ENCODE measurements at regions not wholly inside any gene's neighbourhood (a gene's known extent, or its start where the extent isn't known, plus 50 kb on each side); places are given as distances from the start of the nearest gene placed in this dataset.

DNA sequence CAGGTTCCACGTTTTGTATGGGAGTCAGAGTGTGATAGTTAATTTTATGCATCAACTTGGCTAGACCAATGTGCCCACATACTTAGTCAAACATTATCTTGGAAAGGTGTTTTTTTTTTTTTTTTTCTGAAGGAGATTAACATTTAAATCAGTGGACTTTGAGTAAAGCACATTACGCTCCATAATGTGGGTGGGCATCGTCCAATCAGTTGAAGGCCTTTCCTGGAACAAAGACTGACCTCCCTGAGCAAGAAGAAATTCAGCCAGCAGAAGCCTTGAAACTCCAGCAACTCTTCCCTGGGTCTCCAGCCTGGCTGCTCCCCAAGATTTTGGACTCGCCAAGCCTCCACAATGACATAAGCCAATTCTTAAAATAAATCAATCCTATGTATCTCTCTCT lies 711.4 kb downstream of the MTRR start:
- DNase-seq: no peak

DNA sequence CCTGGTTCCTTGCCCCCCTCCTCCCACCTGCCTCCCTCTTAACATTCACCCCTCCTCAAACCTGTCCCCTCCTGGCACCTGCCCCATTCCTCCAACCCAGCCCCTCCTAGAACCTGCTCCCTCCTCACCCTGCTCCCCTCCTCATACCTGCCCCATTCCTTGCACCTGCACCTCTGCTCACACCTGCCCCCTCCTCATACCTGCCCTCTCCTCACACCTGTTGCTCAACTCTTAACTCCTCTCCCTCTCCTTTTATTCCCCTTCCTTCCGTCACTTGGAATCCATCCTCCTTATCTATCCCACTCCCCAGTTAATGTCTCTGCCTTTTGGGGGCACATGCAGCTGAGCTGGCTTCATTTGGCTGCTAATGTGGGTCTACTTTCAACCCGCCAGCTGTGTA lies 712.1 kb downstream of the MTRR start:
- DNase-seq: no peak

DNA sequence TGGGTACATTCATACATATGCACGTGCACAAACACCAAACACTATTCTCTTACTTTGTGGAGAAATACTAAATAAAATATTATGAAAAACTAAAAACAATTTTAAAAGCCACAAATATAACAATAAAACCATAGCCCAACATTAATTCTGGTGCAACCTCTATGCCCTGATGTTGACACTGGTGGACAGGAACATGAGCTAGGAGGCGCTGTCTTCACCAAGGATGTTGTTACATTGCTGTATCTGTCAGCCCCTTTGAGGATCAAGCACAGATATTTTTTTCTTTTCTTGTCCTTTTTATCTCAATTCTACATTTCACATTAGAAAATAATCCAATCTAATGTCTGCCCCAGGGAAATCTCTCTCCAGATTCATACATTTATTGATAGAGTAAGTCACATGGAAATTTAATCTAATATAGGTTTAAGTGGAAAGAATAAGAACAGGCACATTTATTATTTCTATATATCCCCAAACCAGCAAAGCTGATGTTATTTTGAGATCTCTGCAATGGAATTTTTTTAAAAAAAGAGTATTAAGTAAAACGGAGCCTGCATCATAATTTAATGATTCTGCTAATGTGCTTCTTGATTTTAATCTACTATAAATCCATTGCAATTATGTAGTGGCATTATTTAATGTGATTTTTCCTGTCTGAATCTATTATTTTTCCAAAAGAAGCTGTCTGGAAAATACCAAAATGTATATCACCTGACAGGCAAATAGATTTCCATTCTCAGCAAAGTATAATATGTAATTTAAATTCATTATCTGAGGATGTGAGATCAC lies 716.5 kb downstream of the MTRR start:
- no peak for DNase-seq

DNA sequence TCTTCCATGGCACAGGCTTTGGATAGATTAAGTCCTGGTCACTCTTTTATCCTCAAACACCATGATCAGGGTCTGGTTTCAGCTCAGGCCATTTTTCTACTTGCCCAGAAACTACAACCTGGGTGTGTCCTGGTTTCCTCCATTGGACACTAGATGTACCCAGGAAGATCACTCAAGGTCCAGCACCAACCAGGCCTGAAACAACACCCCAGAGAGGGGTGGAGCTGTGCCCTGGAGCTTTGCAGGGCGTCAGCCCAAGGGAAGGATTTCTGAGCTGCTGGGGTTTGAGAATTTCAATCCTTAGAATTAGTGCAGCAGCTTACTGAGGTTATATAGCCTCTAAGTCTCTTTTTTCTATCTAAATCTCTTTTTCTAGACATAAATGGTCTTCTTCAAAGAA lies 722.0 kb downstream of the MTRR start:
- DNase-seq: no peak

DNA sequence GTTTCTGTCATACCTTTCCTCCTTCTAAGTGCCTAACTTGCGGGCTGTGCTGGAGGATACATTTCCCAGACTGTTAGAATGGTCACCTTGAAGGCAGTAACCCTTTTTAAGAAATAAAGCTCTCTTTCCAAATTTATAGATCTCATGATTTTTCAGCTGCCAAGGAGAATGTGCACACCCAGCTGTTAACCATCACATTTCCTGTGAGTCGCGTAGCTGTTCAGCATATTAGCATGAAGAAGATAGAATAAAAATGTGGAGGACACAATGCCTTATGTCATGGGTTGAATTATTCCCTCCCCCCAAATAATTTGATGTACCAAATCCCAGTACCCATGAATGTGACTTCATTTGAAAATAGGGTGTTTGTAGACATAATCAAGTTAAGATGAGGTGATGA lies 729.4 kb downstream of the MTRR start:
- DNase-seq: no peak

DNA sequence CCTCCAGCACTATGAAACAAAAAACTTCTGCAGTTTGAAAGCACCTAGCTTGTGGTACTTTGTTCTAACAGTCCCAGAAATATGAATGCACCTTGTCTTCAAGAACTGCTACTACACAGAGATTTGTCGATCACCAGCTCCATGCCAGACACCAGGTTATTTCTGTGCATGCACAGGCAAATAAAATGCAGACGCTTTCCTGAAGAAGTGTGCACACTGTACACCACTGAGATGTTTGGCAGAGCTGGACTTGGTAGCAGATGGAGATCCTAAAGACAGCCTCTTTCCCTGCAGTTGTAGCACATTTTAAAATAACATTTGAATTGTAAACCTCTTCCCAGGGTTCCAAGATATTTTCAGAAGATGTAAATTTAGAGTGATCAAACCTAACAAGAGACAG lies 730.0 kb downstream of the MTRR start:
- no peak for DNase-seq

DNA sequence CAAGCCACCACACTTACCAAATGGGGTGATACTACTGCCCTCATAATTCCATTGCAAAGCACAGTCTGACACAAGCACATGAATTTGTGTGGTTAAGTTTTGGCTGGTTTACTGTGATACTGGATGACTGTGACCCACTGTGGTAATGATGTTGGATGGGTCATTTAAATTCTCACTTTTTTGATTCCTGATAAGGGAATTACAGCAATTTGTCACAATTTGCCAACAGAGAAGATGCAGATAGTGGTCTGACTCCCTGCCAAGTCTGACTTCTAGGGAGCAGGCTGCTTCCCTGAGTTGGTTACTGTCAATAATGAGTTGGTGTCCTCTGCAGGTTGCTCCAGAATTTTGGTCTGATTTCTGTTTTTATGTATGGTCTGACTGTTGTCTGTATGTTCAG lies 731.9 kb downstream of the MTRR start:
- no peak for DNase-seq

DNA sequence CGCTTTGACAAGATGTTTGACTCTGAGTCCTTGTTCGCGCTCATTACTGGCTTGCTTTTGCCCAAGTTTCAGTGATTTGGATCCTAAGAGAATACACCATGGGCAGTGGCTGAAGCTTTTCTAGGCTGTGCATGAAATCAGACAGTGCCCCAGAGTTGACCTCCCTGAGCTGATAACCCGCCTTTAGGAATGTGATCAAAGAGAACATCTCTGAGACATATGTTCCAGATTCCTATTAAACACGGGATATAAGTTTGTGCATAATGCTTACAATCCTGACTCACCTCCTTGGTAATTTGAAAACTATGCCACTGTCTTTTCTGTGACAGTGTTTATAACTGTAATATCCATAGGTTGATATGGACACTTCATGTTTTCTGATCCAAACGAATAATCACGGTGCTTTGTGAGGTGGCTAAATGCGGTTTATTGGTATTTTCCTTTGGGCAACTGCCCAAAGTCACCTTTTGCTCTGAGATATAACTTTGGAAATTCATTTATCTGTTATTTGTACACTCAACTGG lies 732.9 kb downstream of the MTRR start:
- no peak for DNase-seq

DNA sequence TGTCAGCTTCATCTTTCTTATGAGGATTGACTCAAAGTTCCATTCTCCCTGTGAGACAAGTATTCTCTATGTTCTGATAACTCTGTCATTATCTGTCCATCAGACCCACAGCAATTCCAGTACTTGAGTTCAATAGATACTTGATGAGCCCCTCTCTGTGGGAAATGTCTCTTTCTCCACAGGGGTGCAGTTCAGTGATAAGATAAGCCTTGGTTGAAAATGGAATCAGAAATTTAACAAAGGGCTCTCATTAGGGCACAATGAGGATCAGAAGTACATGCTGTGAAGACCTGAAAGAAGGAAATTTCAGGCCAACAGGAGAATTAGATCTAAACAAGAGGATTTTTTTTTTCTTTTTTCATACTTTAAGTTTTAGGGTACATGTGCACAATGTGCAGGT lies 737.3 kb downstream of the MTRR start:
- DNase-seq: no peak

DNA sequence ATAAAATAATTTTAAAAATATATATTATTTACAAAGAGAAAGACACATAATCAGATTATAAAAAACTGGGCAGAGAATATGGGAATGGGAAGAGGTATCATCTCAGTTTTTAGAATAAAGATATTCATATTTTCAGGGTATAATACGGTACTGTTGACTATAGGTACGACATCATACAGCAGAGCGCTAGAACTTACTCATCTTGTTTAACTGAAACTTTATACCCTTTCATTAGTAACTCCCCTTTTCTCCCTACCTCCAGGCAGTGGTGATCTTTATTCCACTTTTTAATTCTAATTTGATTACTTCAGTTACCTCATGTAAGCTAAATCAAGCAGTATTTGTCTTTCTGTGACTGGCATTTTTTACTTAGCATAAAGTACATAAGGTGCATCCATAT lies 742.1 kb downstream of the MTRR start:
- DNase-seq: no peak

DNA sequence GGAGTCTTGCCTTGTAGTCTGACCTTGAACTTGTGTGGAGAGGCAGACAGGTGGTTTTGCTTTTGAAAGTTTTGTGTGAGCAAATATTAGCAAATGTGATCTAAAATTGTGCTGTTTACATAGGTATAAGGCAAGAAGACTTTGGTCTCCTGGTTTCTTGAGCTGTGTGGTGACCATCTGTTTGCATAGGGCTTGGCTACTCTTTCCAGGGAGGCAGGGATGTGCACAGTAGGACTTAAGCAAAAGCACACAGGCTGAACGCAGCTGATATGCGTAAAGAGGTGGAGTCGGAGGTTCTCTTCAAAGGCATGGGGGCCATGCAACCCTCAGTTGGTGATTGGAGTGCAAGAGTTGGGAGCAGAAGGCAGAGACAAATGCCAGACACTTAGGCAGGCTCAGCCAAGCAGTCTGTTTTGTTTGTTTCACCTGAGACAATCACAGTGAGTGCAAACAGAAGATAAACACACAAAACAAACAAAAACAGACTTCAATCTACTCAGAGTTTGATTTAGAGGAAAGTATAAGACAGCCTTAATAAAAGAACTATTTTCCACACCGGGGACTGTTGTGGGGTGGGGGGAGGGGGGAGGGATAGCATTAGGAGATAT lies 744.2 kb downstream of the MTRR start:
- no peak for DNase-seq

DNA sequence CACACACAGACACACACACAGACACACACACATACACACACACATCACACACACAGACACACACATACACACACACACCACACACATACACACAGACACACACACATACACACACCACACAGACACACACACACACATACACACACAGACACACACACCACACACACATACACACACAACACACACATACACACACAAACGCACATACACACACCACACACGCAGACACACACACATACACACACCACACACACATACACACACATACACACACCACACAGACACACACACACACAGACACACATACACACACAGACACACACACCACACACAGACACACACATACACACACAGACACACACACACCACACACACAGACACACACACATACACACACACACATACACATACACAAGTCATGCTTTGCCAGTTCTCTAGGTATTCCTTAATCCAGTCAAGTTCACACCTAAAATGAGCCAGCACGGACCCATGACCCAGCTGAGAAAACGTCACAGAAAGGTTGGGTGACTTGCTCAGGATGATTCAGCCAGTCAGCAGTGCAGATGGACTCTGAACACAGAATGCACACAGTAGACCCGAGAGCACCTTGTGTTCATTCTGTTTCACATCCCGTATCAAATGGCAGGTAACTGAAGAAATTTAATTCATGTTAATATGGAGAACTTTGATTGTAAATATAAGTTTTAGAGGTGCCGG lies 746.4 kb downstream of the MTRR start:
- DNase-seq: no peak

DNA sequence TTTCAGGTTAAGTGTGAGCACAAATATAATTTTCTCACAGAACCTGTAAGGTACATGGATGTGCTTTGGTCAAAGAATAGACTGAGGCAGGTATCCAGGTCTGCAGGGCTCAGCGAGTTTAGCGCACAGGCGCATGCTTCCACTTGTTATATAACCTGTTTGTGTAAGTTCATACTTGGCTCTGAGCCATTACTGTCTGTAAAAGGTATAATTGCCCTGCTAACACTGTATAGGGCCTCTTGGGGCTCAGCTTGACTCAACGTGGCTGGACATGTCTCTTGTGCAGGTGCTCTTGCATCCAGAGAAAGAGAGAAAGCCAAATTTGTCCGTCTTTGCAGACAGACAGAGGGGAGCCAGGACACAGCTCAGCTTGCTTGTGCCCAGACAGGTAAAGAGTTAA lies 759.6 kb downstream of the MTRR start:
- DNase-seq: no peak

DNA sequence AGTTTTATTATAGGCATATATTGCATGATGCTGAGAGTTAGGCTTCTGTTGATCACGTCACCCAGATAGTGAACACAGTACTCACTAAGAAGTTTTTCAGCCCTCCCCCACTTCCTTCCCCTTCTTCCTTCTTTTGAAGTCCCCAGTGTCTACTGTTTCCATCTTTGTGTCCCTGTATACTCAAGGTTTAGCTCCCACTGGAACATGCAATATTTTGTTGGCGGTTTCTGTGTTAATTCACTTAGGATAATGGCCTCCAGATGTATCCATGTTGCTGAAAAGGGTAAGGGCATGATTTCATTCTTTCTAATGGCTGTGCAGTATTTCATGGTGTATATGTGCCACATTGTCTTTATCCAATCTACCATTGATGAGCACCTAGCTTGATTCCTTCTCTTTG lies 764.3 kb downstream of the MTRR start:
- DNase-seq: no peak

DNA sequence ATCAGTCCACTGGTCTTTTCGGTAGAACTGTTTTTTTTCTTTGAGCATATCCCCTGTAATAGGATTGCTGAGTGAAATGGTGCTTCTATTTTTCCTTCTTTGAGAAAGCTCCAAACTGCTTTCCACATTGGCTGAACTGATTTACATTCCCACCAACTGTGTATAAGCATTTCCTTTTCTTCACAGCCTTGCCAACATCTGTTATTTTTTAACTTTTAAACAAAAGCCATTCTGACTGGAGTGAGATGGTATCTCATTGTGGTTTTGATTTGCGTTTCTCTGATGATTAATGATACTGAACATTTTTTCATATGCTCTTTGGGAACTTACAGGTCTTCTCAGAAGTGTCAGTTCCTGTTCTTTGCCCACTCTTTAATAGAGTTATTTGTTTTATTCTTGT lies 764.7 kb downstream of the MTRR start:
- no peak for DNase-seq

DNA sequence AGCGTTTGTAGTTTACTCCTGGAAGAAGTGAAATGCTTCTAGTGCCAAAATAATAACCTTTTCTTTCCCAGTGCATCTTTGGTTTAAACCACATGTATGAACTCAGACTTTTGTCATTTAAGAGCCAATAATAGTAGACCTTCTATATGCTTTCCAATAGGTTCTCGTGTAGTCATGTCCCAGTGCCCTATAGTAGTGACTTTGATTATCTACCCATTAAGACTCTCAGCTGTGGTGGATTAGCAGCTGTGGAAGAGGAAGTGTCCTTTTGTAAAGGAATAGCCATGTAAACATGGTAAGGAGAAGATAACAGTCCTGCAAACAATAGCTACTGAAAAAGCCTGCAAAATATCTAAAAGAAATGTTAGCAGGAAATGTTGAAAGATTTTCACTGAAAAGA lies 765.3 kb downstream of the MTRR start:
- no peak for DNase-seq

DNA sequence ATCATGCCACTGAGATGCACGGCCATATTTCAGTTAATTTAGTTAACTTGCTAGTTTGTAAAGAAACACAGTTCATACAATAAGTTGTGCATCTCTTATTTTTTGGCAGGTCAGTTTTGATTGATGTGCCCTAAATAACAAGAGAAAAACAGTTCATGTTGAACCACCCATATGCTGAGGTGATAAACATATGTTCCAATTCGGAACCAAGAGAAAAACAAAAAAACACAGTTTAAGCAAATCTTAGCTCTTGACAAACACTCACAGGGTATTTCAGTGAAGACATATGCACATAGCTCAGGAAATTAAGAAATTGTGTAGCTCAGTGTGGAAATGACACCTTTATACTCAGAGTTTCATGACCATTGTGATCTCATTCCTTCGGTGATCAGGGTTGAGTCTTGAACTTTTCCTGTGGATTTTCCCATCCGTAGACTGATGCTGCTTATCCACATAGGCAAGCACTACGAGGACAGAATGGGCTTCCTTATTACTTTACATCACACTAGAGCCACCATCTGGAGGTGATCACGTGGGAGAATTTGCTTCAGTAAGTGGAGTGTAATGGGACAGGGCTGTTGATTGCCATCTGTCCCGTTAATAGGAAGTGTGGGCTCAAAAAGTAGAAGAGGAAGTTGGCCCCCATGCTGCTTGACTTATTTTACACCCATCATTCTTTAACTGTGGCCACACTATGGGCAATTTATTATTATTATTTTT lies 773.0 kb downstream of the MTRR start:
- DNase-seq: no peak

DNA sequence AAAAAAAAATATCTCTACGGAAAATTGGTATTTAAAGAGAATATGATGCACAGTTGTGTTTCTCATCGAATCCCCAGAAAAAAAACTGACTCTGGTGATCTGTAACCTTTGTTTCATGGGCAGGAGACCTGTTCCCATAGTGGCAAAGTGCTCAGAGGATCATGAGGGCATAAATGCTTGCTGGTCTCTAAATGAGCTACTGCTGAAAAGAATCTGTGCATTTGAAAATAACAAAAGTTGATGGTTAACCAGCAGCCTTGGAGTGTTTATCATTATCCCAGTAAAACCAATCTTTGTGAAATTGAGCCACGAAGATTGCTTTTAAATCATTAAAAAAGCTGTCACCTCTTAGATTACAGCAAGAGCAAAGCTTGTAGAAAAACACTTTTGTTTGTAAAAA lies 775.4 kb downstream of the MTRR start:
- DNase-seq: no peak

DNA sequence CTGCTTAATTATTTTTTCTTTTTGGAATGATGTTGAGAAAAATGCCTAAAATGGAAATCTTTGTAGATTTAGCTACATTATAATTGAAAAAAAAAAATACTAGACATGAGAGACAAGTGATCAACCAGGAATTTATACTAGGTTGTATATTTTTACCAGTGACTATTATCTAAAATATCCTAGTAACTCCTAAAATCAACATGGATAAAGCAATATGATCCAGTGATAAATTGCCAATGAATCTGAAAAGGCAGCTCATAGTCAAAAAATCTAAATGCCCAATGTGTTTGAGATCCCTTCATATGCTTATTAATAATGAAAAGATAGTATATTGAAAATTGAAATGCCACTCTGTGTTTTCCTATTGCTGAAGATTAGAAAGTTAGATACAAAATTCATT lies 778.2 kb downstream of the MTRR start:
- DNase-seq: no peak

DNA sequence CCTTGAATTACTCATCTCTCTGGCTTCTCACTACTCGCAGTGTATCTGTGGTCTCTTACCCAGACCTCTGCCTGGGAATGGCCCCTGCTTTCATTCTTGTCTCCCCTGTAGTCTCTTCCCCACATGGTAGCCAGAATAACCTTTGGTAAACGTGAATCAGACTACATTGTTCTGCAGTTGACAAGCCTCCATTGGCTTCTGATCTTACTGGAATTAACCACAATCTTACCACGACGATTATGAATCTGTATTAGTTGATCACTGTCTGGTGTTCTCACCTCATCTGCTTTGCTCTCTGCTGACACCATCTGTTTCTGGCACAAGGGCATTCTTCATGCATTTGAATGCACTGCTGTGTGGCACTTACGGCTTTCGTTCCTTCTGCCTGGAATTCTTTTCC lies 781.2 kb downstream of the MTRR start:
- DNase-seq: no peak

DNA sequence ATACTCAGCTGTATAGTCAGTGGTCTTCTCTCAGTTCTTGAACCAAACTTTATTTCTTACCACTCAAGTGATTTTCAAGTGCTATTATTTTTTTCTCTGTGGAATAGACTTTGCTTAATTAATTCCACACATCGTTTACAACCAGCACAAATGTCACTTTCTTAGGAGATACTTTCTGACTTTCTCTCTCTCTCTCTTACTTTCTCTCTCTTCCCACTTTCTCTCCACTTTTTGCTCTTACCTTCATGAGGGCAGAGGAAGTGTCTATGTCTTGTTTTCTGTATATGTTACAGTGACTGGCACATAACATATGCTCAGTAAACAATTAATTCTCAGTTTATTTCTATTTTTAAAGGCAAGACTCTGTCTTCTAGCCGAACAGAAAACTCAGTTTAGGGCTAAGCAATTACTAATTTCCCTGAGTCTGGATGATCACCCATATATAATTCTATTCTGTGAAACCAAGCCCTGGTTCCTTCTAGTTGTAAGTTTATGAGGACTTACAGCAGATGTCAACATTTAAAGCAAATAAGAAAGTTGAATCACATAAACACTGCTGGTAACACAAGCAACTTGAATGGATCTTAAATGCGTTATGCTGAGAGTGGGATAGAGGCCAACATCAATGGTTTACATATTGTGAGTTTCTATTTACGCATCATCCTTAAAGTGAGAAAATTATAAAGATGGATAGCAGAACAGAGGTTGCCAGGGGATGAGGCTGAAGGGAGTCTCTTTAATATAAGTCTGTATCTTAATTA lies 791.4 kb downstream of the MTRR start:
- no peak for DNase-seq

DNA sequence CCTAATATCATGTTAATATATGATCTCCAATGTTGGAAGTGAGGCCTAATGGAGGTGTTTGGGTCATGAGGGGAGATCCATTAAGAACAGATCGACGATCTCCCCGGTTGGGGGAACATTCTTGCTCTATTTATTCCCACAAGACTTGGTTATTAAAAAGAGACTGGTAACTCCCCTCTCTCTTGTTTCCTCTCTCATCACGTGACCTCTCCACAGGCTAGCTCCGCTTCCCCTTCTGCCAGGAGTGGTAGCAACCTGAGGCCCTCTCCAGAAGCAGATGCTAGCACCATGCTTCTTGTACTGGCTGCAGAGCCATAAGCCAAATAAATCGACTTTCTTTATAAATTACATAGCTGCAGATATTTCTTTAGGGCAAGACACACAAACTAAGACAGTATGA lies 794.4 kb downstream of the MTRR start:
- no peak for DNase-seq

DNA sequence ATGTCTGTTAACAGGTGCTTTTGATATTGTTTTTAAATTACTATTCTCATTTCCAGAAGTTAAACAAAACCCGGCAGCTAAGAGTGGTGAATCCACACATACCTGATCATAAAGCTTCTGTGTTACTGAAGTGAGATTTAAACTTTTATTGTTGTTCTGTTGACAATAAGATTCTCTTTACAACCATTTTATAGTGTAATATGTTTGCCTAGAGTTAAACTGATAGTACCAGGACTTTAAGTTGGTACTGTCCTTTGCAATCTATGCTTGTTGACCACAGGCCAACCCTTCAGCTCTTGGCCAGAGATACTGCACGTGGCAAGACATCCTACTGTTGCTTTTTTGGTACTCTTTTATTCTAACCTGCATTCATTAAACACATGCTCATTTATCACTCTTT lies 806.2 kb downstream of the MTRR start:
- no peak for DNase-seq
